ENCODE measurements at regions not wholly inside any gene's neighbourhood (a gene's known extent, or its start where the extent isn't known, plus 50 kb on each side); places are given as distances from the start of the nearest gene placed in this dataset.

DNA sequence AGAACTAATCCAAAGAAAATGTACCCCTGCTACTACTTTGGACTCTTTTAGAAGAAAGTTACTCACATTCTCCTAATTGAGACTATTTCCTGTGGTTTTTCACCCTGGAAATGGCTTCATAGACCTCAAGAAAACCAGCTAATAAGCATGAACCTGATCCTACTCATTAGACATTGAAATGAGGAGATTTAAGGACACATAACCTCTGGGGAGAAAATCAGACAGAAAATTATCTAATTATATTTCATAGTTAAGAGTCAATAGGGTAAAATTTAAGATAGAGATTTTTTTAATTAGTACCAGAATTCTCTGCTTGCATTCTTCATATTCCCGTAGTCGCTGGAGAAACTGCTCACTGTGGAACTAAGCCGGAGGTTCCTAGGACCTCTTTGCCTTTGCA, 114.6 kb upstream of the ACP3 start:
- H3K4me3 ChIP-seq (replicated peaks; ENCODE audit: low read depth, low read length): no peak overlapping the region
- no peak for DNase-seq (ENCODE audit: low read depth)
- no peak for TF ChIP-seq CTCF (IDR thresholded peaks at IDR 0.05; ENCODE audit: low read length, missing control alignments)

DNA sequence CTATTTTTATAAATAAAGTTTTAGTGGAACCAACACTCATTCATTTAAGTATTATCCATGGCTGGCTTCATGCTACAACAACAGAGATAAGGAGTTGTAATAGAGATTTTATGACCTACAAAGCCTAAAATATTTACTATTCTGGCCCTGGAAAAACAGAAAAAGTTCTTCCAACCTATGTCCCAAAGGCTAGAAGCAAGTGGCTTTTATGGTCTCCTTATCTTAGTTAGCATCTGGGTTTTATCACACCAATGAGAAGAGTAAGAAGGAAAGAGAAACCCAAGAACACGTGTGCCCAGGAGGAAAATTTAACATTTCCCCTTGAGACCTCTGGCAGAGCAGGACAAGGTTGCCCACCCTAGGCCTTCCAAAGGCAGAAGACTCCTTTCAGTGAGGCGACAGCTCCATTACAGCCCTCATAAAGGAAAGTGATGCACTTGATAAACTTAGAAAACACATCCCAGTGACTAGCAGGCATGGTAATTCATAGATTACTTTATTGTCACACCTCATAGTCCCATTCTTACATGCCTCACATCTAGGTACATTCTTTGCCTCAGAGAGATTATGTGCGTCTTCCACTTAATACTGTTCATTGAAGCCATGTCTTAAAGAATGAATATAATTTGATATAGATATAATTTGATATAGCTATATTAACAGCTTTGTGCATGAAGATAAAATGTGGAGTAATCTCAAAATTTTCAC, 113.2 kb upstream of the ACP3 start:
- no peak overlapping the region for H3K4me3 ChIP-seq (replicated peaks; ENCODE audit: low read depth, low read length)
- no peak for TF ChIP-seq CTCF (IDR thresholded peaks at IDR 0.05; ENCODE audit: low read length, missing control alignments)
- DNase-seq (ENCODE audit: low read depth): no peak

- no peak overlapping the region for H3K4me3 ChIP-seq (replicated peaks; ENCODE audit: low read depth, low read length)
- TF ChIP-seq CTCF (IDR thresholded peaks at IDR 0.05; ENCODE audit: low read length, missing control alignments): no peak
- no peak for DNase-seq (ENCODE audit: low read depth)
These were observed 111.6 kb upstream of the ACP3 start for GRCh38 chr3:132205609-132206008.

GRCh38 chr3:132209855-132210254, 107.4 kb upstream of the ACP3 start:
- H3K4me3 ChIP-seq (replicated peaks; ENCODE audit: low read depth, low read length): no peak overlapping the region
- TF ChIP-seq CTCF (IDR thresholded peaks at IDR 0.05; ENCODE audit: low read length, missing control alignments): no peak
- DNase-seq (ENCODE audit: low read depth): no peak

- DNase-seq (ENCODE audit: low read depth): peak; percentile 3
These were observed 106.5 kb upstream of the ACP3 start for GRCh38 chr3:132210476-132211346.

GRCh38 chr3:132211896-132212295, 105.3 kb upstream of the ACP3 start:
- DNase-seq (ENCODE audit: low read depth): no peak
- no peak for TF ChIP-seq CTCF (IDR thresholded peaks at IDR 0.05; ENCODE audit: low read length, missing control alignments)
- H3K4me3 ChIP-seq (replicated peaks; ENCODE audit: low read depth, low read length): no peak overlapping the region

More at GRCh38 chr3:132210476-132211346, 106.5 kb upstream of the ACP3 start:
- no peak overlapping the region for H3K4me3 ChIP-seq (replicated peaks; ENCODE audit: low read depth, low read length)
- peak; percentile 42 for TF ChIP-seq CTCF (IDR thresholded peaks at IDR 0.05; ENCODE audit: low read length, missing control alignments)
